ENCODE measurements at regions not wholly inside any gene's neighbourhood (a gene's known extent, or its start where the extent isn't known, plus 50 kb on each side); places are given as distances from the start of the nearest gene placed in this dataset.

DNA sequence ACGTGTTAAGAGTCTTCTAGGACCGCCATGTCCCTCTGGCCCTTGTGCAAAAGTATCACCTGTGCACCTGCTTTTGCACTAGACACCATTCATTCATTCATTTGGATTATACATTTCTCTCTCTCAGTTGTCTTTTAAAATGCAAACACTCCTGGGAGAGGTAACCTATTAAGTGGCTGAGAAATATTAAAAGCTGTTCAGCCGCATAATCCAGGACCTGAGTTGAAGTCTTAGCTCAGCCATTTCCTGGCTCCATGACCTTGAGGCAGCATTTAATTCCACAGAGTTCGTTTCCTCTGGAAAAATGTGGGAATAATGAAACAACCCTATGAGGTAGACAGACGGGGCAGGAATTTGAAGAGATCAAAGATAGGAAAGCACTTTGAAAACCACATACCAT is 251.6 kb downstream of the RPS24 start:
- DNase-seq = no peak
- Mint-ChIP-seq H3K4me3 (no peak overlapping the region), H3K27me3 (peaks cover 0 to 28% (median 15%) of the 10 kb centered on the region in 3 donors), H3K27ac (no peak overlapping the region), H3K4me1 (peaks cover 0 to 4% (median 2%) of the 10 kb centered on the region in 3 donors), H3K9me3 (no peaks in the 10 kb centered on the region), H3K36me3 (no peaks in the 10 kb centered on the region)
- ATAC-seq (ENCODE audit: low read depth in 2 of 2) = no peak

DNA sequence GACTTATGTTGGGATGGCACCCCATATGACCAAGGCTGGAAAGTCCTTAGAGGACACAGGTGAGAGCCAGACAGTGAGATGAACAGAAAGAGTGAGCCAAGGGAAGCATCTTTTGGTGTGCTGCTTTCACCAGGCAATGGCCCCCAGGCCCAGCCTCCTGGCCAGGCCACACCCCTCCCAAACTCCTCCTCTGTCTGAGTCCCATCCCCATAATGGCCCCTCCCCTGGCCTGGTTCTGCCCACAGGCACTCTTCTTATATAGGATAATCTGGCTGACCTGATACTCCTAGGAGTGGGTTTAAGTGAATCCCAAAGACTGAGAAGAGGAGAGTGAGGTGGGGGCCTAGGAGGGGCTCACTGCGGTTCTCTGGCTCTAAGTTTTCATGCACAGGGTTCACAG is 252.5 kb downstream of the RPS24 start:
- no peak for ATAC-seq (ENCODE audit: low read depth in 2 of 2)
- H3K27ac Mint-ChIP-seq = no peak overlapping the region
- no peak for DNase-seq
- H3K4me3 Mint-ChIP-seq = no peak overlapping the region
- H3K9me3 Mint-ChIP-seq = no peaks in the 10 kb centered on the region
- peaks cover 0 to 4% (median 0%) of the 10 kb centered on the region in 3 donors for H3K4me1 Mint-ChIP-seq
- H3K36me3 Mint-ChIP-seq = no peaks in the 10 kb centered on the region
- peaks cover 0 to 21% (median 8%) of the 10 kb centered on the region in 3 donors for H3K27me3 Mint-ChIP-seq

DNA sequence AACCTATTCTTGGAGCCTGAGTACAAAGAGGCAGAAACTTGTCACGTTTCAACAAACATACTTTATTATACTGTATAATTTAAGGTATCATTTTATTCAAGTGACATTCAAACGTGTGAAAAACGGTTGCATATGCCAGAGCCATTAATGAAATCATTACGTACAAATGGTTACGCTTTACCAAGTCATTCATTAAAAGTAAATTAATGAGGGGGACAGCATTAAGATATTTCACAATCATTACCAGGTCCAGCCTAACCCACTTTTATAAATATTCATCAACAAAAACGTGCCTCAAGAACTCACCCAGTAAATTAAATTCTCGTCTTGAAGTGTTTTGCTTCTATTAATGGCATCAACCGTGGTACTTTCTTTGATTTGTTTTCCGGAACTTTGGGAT is 253.0 kb downstream of the RPS24 start:
- Mint-ChIP-seq H3K36me3 (no peaks in the 10 kb centered on the region), H3K27me3 (peaks cover 0 to 21% (median 6%) of the 10 kb centered on the region in 3 donors), H3K27ac (no peak overlapping the region), H3K9me3 (no peaks in the 10 kb centered on the region), H3K4me3 (no peak overlapping the region), H3K4me1 (peaks cover 0 to 4% (median 0%) of the 10 kb centered on the region in 3 donors)
- no peak for ATAC-seq (ENCODE audit: low read depth in 2 of 2)
- no peak for DNase-seq

GRCh38 chr10:78287618-78288017 is 254.0 kb downstream of the RPS24 start:
- Mint-ChIP-seq H3K27ac (no peak overlapping the region), H3K36me3 (no peaks in the 10 kb centered on the region), H3K4me1 (peaks cover 5 to 8% (median 7%) of the 10 kb centered on the region in 3 donors), H3K4me3 (no peak overlapping the region), H3K9me3 (no peaks in the 10 kb centered on the region), H3K27me3 (peaks cover 0 to 13% (median 0%) of the 10 kb centered on the region in 3 donors)
- ATAC-seq (ENCODE audit: low read depth in 2 of 2) (no peak), DNase-seq (no peak)

DNA sequence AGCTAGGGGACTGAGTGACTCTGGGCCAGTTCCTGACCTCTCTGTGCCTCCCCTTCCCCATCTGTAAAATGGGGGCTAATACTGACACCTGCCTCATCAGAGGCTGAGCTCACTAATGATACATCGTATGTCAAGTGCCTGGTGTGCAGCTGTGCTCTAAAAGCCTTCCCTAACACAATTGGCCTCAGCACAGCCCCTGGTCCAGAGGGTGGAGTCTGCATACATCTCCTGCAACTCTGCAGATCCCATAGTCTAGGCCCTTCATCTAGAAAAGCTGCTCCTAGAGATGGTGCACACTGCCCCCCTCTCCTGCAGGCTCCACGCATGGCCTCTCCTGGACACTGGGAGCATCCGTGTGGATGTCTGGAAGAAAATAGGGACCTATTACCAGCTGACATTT is 255.0 kb downstream of the RPS24 start:
- H3K27ac Mint-ChIP-seq = no peak overlapping the region
- ATAC-seq (ENCODE audit: low read depth in 2 of 2) = no peak
- no peak for DNase-seq

DNA sequence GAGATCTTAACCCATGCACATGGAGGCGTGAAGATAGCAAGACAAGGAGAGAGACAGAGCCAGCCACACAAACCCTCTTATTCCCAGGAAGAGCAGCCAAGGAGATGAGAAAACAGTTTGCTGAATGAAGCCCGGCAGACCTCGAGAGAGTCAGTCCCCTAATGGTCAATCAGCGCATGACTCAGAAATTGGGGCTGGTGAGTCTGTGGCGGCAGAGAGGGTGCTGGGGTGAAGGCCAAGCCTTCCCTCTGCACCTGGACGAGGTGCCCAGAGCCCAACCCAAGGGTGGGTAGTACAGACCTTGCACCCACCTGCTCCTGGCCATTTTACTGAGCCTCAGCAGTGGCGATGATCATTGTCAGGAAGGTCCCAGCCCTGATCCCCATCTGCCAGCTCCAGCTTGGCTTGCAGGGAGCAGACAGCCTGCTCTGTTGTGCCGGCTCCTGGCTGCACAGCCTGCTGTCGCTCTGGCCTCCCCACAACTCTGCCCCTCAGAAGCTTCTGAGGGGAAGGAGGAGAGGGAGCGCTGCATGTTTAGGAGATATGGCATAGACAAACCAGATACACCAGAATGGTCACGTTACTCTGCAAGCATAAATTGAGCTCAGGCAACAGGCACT is 256.6 kb downstream of the RPS24 start:
- Mint-ChIP-seq H3K4me1 (peaks cover 8 to 15% (median 10%) of the 10 kb centered on the region in 3 donors), H3K36me3 (no peaks in the 10 kb centered on the region), H3K27ac (peak overlapping the region in 2 of 6 donors; percentile 14 to 65), H3K9me3 (no peaks in the 10 kb centered on the region), H3K4me3 (no peak overlapping the region), H3K27me3 (peaks cover 0 to 7% (median 0%) of the 10 kb centered on the region in 3 donors)
- no peak for ATAC-seq (ENCODE audit: low read depth in 2 of 2)
- no peak for DNase-seq

More for the DNA sequence above, 255.0 kb downstream of the RPS24 start:
- Mint-ChIP-seq H3K4me1 (peaks cover 8 to 14% (median 10%) of the 10 kb centered on the region in 3 donors), H3K27me3 (peaks cover 0 to 7% (median 0%) of the 10 kb centered on the region in 3 donors), H3K4me3 (no peak overlapping the region), H3K36me3 (no peaks in the 10 kb centered on the region), H3K9me3 (no peaks in the 10 kb centered on the region)

DNA sequence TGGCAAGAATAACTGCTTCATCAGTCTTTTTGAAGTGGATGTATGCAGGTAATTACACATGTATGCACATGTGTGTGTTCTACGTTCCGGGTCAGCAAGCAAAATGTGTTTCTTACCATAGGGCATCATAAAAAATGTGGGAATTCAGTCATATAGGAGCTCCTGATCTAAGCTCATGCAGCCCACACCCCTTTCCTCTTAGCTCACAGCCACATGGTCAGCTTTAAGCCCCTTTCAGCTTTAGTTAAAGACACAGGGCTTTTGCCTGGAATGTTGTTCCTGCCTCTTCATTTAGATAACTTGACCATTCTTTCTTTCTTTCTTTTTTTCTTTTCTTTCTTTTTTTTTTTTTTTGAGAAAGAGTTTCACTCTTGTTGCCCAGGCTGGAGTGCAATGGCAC is 258.1 kb downstream of the RPS24 start:
- Mint-ChIP-seq H3K27me3 (peaks cover 0 to 7% (median 0%) of the 10 kb centered on the region in 3 donors), H3K4me3 (peak overlapping the region in 1 of 8 donors; percentile 62), H3K4me1 (peaks cover 12 to 25% (median 17%) of the 10 kb centered on the region in 3 donors), H3K9me3 (no peaks in the 10 kb centered on the region), H3K27ac (no peak overlapping the region), H3K36me3 (no peaks in the 10 kb centered on the region)
- DNase-seq (no peak), ATAC-seq (ENCODE audit: low read depth in 2 of 2) (no peak)

- DNase-seq = no peak
- peaks cover 19 to 32% (median 23%) of the 10 kb centered on the region in 3 donors for H3K4me1 Mint-ChIP-seq
- no peaks in the 10 kb centered on the region for H3K36me3 Mint-ChIP-seq
- no peaks in the 10 kb centered on the region for H3K9me3 Mint-ChIP-seq
- ATAC-seq (ENCODE audit: low read depth in 2 of 2) = peak; percentile 54 to 73
- peaks cover 0 to 7% (median 0%) of the 10 kb centered on the region in 3 donors for H3K27me3 Mint-ChIP-seq
- H3K4me3 Mint-ChIP-seq = peak overlapping the region in 1 of 8 donors; percentile 62
- peak overlapping the region in 3 of 6 donors; percentile 49 to 86 (median 65) for H3K27ac Mint-ChIP-seq
These were observed 258.8 kb downstream of the RPS24 start for GRCh38 chr10:78292250-78292981.

GRCh38 chr10:78292982-78293865 is 259.6 kb downstream of the RPS24 start:
- H3K36me3 Mint-ChIP-seq = no peaks in the 10 kb centered on the region
- no peak for DNase-seq
- H3K27me3 Mint-ChIP-seq = peaks cover 0 to 7% (median 0%) of the 10 kb centered on the region in 3 donors
- peak overlapping the region in 2 of 6 donors; percentile 44 to 53 for H3K27ac Mint-ChIP-seq
- no peaks in the 10 kb centered on the region for H3K9me3 Mint-ChIP-seq
- H3K4me3 Mint-ChIP-seq = peak overlapping the region in 1 of 8 donors; percentile 62
- no peak for ATAC-seq (ENCODE audit: low read depth in 2 of 2)
- peaks cover 24 to 40% (median 29%) of the 10 kb centered on the region in 3 donors for H3K4me1 Mint-ChIP-seq

GRCh38 chr10:78295242-78295641 is 261.6 kb downstream of the RPS24 start:
- Mint-ChIP-seq H3K36me3 (no peaks in the 10 kb centered on the region), H3K27ac (peak overlapping the region in 1 of 6 donors; percentile 58), H3K4me1 (peaks cover 42 to 60% (median 49%) of the 10 kb centered on the region in 3 donors), H3K4me3 (no peak overlapping the region), H3K27me3 (no peaks in the 10 kb centered on the region), H3K9me3 (peaks cover 0 to 1% (median 0%) of the 10 kb centered on the region in 7 donors)
- DNase-seq = no peak
- no peak for ATAC-seq (ENCODE audit: low read depth in 2 of 2)

GRCh38 chr10:78296785-78297184 is 263.1 kb downstream of the RPS24 start:
- Mint-ChIP-seq H3K36me3 (no peaks in the 10 kb centered on the region), H3K9me3 (peaks cover 0 to 3% (median 0%) of the 10 kb centered on the region in 7 donors), H3K4me1 (peaks cover 46 to 62% (median 60%) of the 10 kb centered on the region in 3 donors), H3K4me3 (peak overlapping the region in 3 of 8 donors; percentile 32 to 54 (median 48)), H3K27me3 (no peaks in the 10 kb centered on the region), H3K27ac (peak overlapping the region in 5 of 6 donors; percentile 53 to 83 (median 68))
- DNase-seq (peak; percentile 30), ATAC-seq (ENCODE audit: low read depth in 2 of 2) (peak in 1 of 2 donors; percentile 42)

DNA sequence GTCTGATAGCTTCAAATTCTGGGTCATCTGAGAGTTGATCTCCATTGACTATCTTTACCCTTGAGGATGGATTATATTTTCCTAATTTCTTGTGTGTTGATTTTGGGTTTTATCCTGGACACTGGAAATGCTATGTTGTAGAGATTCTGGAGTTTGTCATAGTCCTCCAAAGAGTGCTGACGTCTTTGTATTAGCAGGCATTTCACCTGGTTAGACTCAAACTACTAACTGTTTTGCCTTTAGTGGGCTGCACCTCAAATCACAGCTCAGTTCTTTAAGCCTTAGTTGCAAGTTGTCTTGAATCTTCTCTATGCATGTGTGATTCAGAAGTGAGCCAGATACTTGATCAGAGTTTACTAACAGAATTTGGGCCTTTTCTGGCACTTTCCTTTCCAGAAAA is 264.3 kb downstream of the RPS24 start:
- no peak for ATAC-seq (ENCODE audit: low read depth in 2 of 2)
- Mint-ChIP-seq H3K9me3 (peaks cover 0 to 3% (median 0%) of the 10 kb centered on the region in 7 donors), H3K36me3 (no peaks in the 10 kb centered on the region), H3K4me3 (peak overlapping the region in 4 of 8 donors; percentile 3 to 48 (median 17)), H3K27ac (peak overlapping the region in 1 of 6 donors; percentile 28), H3K4me1 (peaks cover 43 to 62% (median 58%) of the 10 kb centered on the region in 3 donors), H3K27me3 (no peaks in the 10 kb centered on the region)
- no peak for DNase-seq

- Mint-ChIP-seq H3K4me3 (peak overlapping the region in 3 of 8 donors; percentile 18 to 45 (median 44)), H3K27ac (peak overlapping the region in 4 of 6 donors; percentile 29 to 92 (median 74)), H3K4me1 (peaks cover 43 to 67% (median 55%) of the 10 kb centered on the region in 3 donors), H3K27me3 (no peaks in the 10 kb centered on the region), H3K9me3 (peaks cover 0 to 3% (median 0%) of the 10 kb centered on the region in 7 donors), H3K36me3 (no peaks in the 10 kb centered on the region)
- no peak for DNase-seq
- no peak for ATAC-seq (ENCODE audit: low read depth in 2 of 2)
These were observed 265.2 kb downstream of the RPS24 start for GRCh38 chr10:78298835-78299234.

All from naive B cell (primary cell).